Psoas muscle (tissue), 7 donors: ENCODE measurements at regions not wholly inside any gene's neighbourhood (a gene's known extent, or its start where the extent isn't known, plus 50 kb on each side); places are given as distances from the start of the nearest gene placed in this dataset.

ENCODE experiments used
- ATAC-seq, 4 donors: fragments of 200-7000 bp; cut with Tn5 transposase; one replicate each; pipeline ENCODE4 v1.9.1; 2020; ENCODE audit warnings: moderate library complexity in 3 of 4, mild to moderate bottlenecking in 2 of 4
- DNase-seq, 2 donors: peaks; one replicate each; pipeline ENCODE4 v3.0.0-alpha.2; 2020
- H3K27ac ChIP-seq: fragments of 200-600 bp; one replicate; pipeline ENCODE4 v1.8.0; 2022
- H3K27me3 ChIP-seq, 3 donors: fragments of 200-600 bp in 1 of 3; one replicate each; pipeline versions ENCODE4 v1.6.1 to v1.8.0; 2013 to 2022; ENCODE audit warnings: low read length in 2 of 3, mild to moderate bottlenecking in 2 of 3, moderate library complexity in 1 of 3; ENCODE audit not compliant: insufficient read depth in 3 of 3
- H3K36me3 ChIP-seq, 2 donors: fragments of 200-600 bp in 1 of 2; one replicate each; pipeline versions ENCODE4 v1.6.1 to v1.8.0; 2013 to 2022; ENCODE audit warnings: low read depth in 1 of 2, mild to moderate bottlenecking in 1 of 2, moderate library complexity in 1 of 2; ENCODE audit not compliant: insufficient read depth in 1 of 2
- H3K4me1 ChIP-seq: fragments of 200-600 bp; one replicate; pipeline ENCODE4 v1.8.0; 2022
- H3K4me3 ChIP-seq: fragments of 200-600 bp; one replicate; pipeline ENCODE4 v1.8.0; 2022; ENCODE audit warnings: mild to moderate bottlenecking
- H3K9me3 ChIP-seq: fragments of 200-600 bp; one replicate; pipeline ENCODE4 v1.8.0; 2022
- CTCF ChIP-seq: fragments of 200-600 bp; IDR thresholded peaks from one replicate; pipeline ENCODE4 v1.8.0; 2022; ENCODE audit warnings: antibody characterized with exemption
- WGBS, 3 donors: extraction: QIAGEN DNeasy Blood & Tissue Kit; methylation state at CpG; one replicate each; pipeline versions ENCODE4 v1.1.6 to v1.1.7; 2013; 5-methylcytosine and 5-hydroxymethylcytosine counted together
- intact Hi-C, 2 donors: fragments of 100-400 bp; cut with DNase I; formaldehyde crosslinking; loops; one replicate each; pipeline versions ENCODE4 v1.11.0 to v1.14.2; 2022
- donor health status: healthy with polysubstance abuse.
- donor health status: DM: no; HTN: no; CAD: no; lungs with moderate emphysema.
- donor health status: Bipolar disorder and iron deficiency.
- donor health status: healthy.
- donor health status: DM: yes; HTN: yes; CAD: no.
- donor health status: DM: no; HTN: no; CAD: no.
- donor health status: DM: yes; HTN: yes; CAD: no.

DNA sequence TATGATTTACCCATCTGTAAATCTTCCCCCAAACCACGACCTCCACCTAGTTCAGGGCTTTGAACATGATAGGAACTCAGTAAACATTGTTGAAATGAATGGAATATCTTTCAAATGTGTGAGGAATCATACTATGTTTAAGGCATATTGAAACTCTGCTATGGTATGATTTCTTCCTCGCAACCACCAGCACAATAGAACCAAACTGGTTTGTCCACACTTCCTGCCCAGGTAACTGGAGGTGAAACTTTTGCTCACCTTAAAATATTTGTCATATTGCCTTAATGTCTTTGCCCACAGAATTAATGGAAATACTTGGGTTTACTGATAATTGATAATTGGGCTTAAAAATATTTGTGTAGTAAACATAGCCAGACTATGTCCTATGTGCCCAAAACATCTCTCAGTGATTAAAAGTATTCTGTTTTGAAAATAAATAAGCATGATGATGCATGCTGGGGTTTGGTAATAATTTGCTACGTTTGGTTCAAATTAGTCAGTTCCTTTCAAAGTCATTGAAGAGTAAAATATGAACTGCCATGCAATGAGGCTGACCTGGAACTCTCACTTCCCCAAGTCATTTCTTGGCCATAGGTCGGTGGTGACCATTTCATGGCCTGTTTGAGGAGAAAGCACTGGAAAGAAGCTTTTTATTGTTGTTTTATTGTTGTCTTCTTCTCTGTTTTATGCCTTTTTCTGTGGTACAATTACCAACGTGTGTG, 73.3 kb downstream of the TNFSF18 start:
- intact Hi-C loops: no loop called here
- no peak overlapping the region for H3K4me3 ChIP-seq
- DNase-seq (no peak), ATAC-seq (no peak)
- no peaks in the 10 kb centered on the region for H3K27me3 ChIP-seq
- H3K27ac ChIP-seq: no peak overlapping the region
- no peaks in the 10 kb centered on the region for H3K4me1 ChIP-seq
- WGBS, 3 donors: 51 to 57% (median 54%) methylated on average over 5 of the region's 5 CpGs
- no peaks in the 10 kb centered on the region for H3K36me3 ChIP-seq
- no peak for TF ChIP-seq CTCF
- no peaks in the 10 kb centered on the region for H3K9me3 ChIP-seq

- no peaks in the 10 kb centered on the region for H3K36me3 ChIP-seq
- H3K27ac ChIP-seq: no peak overlapping the region
- no peaks in the 10 kb centered on the region for H3K27me3 ChIP-seq
- no peak overlapping the region for H3K4me3 ChIP-seq
- no peak for DNase-seq
- no peak for TF ChIP-seq CTCF
- H3K4me1 ChIP-seq: no peaks in the 10 kb centered on the region
- no peak for ATAC-seq
- intact Hi-C loops: no loop called here
- whole genome bisulfite sequencing, 3 donors: 49 to 69% (median 60%) methylated on average over 3 of the region's 3 CpGs
- H3K9me3 ChIP-seq: no peaks in the 10 kb centered on the region
Observed at GRCh38 chr1:172978595-172978994, 72.1 kb downstream of the TNFSF18 start.

GRCh38 chr1:172979828-172980227, 70.9 kb downstream of the TNFSF18 start:
- ATAC-seq (no peak), DNase-seq (no peak)
- WGBS, 3 donors: 64 to 82% (median 79%) methylated on average over 3 of the region's 3 CpGs
- H3K9me3 ChIP-seq: no peaks in the 10 kb centered on the region
- intact Hi-C loops: no loop called here
- TF ChIP-seq CTCF: no peak
- H3K27me3 ChIP-seq: no peaks in the 10 kb centered on the region
- no peak overlapping the region for H3K27ac ChIP-seq
- no peaks in the 10 kb centered on the region for H3K36me3 ChIP-seq
- H3K4me1 ChIP-seq: no peaks in the 10 kb centered on the region
- H3K4me3 ChIP-seq: no peak overlapping the region

DNA sequence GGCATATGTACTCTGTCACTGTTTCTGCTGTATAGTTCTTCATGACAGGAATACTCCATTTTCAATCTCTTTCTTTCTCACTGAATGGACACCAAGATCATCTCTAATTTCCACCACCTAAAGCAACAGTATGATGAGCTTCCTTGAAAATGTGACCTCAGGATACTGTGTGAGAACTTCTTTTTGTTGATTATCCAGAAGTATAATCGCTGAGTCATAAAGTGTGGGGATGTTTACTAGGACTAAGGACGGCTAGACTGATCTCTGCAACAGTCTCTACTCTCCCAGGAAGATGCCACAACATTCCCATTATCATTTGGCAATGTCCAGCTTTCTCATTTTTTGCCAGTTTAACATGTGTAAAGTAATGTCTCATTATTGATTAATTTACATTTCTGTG, 70.3 kb downstream of the TNFSF18 start:
- no peak for TF ChIP-seq CTCF
- Histone ChIP-seq H3K9me3 (no peaks in the 10 kb centered on the region), H3K4me1 (no peaks in the 10 kb centered on the region), H3K27me3 (no peaks in the 10 kb centered on the region), H3K27ac (no peak overlapping the region), H3K4me3 (no peak overlapping the region), H3K36me3 (no peaks in the 10 kb centered on the region)
- 59 to 67% (median 63%) methylated on average over 2 of the region's 2 CpGs for WGBS, 3 donors
- intact Hi-C loops: no loop called here
- DNase-seq: no peak
- ATAC-seq: no peak

DNA sequence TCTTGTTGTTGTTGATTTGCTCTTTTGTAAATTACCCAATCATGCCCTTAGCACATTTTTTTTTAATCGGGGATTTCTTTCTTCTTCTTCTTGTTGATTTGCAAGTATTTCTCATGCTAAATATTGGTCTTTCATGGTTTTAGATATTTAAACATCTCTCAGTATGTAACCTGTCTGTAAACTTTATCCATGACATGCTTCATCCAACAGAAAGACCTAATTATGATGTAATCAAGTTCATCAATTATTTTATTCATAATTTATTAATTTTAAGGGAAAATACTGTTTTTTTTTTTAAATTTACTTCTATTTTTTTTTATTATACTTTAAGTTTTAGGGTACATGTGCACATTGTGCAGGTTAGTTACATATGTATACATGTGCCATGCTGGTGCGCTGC, 69.8 kb downstream of the TNFSF18 start:
- ATAC-seq: no peak
- Histone ChIP-seq H3K4me1 (no peaks in the 10 kb centered on the region), H3K27ac (no peak overlapping the region), H3K27me3 (no peaks in the 10 kb centered on the region), H3K36me3 (no peaks in the 10 kb centered on the region), H3K9me3 (no peaks in the 10 kb centered on the region), H3K4me3 (no peak overlapping the region)
- WGBS, 3 donors: 91 to 96% (median 94%) methylated on average over 1 of the region's 2 CpGs
- DNase-seq: no peak
- intact Hi-C loops: no loop called here
- no peak for TF ChIP-seq CTCF
